ENCODE measurements at regions not wholly inside any gene's neighbourhood (a gene's known extent, or its start where the extent isn't known, plus 50 kb on each side); places are given as distances from the start of the nearest gene placed in this dataset.

DNA sequence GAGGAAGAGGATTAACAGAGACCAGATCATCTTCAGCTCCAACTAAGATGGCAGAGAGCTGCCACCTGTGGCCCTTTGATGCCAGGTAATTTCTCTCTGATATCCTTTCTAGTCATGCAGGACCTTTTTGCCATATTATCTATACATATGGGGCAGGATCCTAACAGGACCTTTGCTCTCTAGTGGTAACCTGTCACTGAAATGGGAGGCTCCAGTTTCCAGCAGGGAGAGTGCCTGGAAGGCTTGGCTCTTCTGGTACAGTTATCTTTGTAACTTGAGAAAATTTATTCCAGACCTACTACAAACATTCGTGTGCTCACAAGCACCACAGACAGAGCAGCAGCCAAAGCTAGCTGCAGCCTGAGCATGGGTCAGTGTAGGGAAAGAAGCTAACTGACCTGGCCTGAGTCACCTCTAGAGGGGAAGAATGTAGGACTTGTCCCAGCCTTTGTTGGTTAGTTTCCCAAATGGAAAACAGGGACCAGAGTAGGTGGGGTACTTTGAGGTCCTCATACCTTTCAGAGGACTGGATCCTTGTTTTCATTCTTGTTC lies 86.5 kb upstream of the MACF1 start:
- no peak for DNase-seq (ENCODE audit: extremely low spot score)
- TF ChIP-seq SP1 (IDR thresholded peaks at IDR 0.05), result no peak
- no peak for TF ChIP-seq FOXA1 (IDR thresholded peaks at IDR 0.05)
- TF ChIP-seq LEF1 (IDR thresholded peaks at IDR 0.05; ENCODE audit: borderline replicate concordance), result no peak
- ChIA-PET POLR2A (interaction anchor here (1.0 kb wide), 1 partner anchor 11 kb away, joined by 3 read pairs; no protein-coding TSS in a partner anchor), CTCF (interaction anchor here (1.5 kb wide), 1 partner anchor 74 kb away, joined by 6 read pairs; no protein-coding TSS in a partner anchor)

DNA sequence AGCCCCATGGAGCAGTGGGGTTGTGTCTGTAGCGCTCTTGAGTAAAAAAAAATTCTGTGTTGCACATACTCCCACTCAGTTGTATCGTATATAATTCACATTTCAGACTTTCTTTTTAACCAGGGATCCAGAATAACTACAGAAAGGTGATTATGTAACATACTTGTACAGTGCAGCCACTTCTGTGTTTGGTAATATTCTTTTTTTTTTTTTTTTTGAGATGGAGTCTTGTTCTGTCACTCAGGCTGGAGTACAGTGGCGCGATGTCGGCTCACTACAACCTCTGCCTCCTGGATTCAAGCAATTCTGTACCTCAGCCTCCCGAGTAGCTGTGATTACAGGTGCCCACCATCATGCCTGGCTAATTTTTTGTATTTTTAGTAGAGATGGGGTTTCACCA lies 82.4 kb upstream of the MACF1 start:
- TF ChIP-seq ZNF384 (IDR thresholded peaks at IDR 0.05), result no peak
- no peak for TF ChIP-seq FOXA1 (IDR thresholded peaks at IDR 0.05)
- no peak for TF ChIP-seq L3MBTL2 (conservative IDR thresholded peaks at IDR 0.05)
- TF ChIP-seq ARNT (IDR thresholded peaks at IDR 0.05), result no peak
- POLR2A ChIA-PET, result no interaction called here
- CTCF ChIA-PET, result no interaction called here
- no peak for DNase-seq (ENCODE audit: extremely low spot score)

DNA sequence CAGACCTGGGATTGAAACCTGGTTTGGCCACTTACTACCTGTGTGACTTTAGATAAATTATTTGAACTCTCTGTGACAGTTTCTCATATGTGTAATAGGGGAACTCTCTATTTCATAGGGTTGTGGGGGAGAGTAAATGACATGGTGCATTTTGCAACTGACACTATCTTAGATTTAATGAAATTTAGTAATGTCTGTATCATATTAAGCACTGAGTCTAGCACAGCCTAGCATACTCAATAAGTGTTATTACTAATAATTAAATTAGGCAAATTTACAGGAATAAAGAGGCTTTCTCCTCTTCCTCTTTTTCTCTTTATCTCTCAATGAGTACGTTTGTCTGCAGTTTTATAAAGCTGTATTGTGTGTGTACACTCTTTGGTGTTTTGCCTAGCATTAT lies 80.2 kb upstream of the MACF1 start:
- ChIA-PET POLR2A (no interaction called here), CTCF (interaction anchor here (0.6 kb wide), 1 partner anchor 367 kb away, joined by 3 read pairs; the partner anchor contains the start of gene BMP8A)
- DNase-seq (ENCODE audit: extremely low spot score), result no peak
- TF ChIP-seq FOXK2 (IDR thresholded peaks at IDR 0.05) (no peak), ARNT (IDR thresholded peaks at IDR 0.05) (no peak), CTBP1 (IDR thresholded peaks at IDR 0.05; ENCODE audit: borderline replicate concordance) (no peak), ELF4 (IDR thresholded peaks at IDR 0.05) (no peak)
- TF ChIP-seq, protein P1, sequence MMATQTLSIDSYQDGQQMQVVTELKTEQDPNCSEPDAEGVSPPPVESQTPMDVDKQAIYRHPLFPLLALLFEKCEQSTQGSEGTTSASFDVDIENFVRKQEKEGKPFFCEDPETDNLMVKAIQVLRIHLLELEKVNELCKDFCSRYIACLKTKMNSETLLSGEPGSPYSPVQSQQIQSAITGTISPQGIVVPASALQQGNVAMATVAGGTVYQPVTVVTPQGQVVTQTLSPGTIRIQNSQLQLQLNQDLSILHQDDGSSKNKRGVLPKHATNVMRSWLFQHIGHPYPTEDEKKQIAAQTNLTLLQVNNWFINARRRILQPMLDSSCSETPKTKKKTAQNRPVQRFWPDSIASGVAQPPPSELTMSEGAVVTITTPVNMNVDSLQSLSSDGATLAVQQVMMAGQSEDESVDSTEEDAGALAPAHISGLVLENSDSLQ (IDR thresholded peaks at IDR 0.05), result no peak

DNA sequence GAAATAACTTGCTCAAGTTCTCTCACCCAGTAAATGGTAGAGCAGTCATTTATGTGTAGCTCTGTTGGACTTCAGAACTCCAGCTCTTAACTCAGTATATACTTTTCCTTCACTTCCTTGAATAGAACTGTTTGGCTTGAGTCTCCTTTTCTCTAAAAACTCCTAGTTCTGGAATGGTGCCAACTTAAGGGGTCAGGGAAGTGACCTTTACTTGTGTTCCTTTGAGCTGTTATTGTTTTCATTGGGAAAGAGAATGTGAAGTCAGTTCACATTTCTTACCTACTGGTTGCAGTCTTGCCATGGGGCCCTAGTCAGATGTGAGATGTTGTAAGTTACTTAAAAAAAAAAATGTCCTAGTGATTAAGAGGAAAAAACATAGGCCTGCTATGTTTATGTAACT lies 77.0 kb upstream of the MACF1 start:
- TF ChIP-seq NFRKB (IDR thresholded peaks at IDR 0.05) (no peak), ZNF384 (IDR thresholded peaks at IDR 0.05) (no peak), SUZ12 (IDR thresholded peaks at IDR 0.05) (no peak), FOXA1 (IDR thresholded peaks at IDR 0.05) (no peak), TARDBP (IDR thresholded peaks at IDR 0.05) (no peak)
- DNase-seq (ENCODE audit: extremely low spot score), result no peak
- POLR2A ChIA-PET, result interaction anchor here (1.0 kb wide), 1 partner anchor 22 kb away, joined by 4 read pairs; no protein-coding TSS in a partner anchor
- CTCF ChIA-PET, result interaction anchor here (0.7 to 1.6 kb wide), 5 partner anchors 15 to 411 kb away, joined by 3 to 5 read pairs (median 5); partner anchors contain the start of gene MACF1

DNA sequence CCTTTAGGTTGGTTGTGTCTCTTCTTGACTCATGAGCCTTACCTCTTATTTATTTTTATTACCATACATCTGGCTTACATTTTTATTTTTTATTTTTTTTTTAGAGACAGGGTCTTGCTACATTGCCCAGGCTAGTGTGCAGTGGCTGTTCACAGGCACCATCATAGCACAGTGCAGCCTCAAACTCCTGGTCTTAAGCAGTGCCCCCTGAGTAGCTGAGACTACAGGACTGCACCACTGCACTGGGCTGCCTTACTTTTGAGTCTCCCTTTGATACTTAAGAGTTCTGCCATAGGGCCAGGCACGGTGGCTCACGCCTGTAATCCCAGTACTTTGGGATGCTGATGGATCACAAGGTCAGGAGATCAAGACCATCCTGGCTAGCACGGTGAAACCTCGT lies 76.4 kb upstream of the MACF1 start:
- DNase-seq (ENCODE audit: extremely low spot score), result no peak
- POLR2A ChIA-PET, result interaction anchor here (1.0 kb wide), 1 partner anchor 22 kb away, joined by 4 read pairs; no protein-coding TSS in a partner anchor
- CTCF ChIA-PET, result interaction anchor here (0.7 to 1.6 kb wide), 4 partner anchors 15 to 77 kb away, joined by 3 to 5 read pairs (median 4); partner anchors contain the start of gene MACF1
- TF ChIP-seq NFRKB (IDR thresholded peaks at IDR 0.05) (no peak), BHLHE40 (IDR thresholded peaks at IDR 0.05; ENCODE audit: borderline replicate concordance) (no peak), SP1 (IDR thresholded peaks at IDR 0.05) (no peak), L3MBTL2 (conservative IDR thresholded peaks at IDR 0.05) (no peak), ARNT (IDR thresholded peaks at IDR 0.05) (no peak), CTBP1 (IDR thresholded peaks at IDR 0.05; ENCODE audit: borderline replicate concordance) (no peak), FOXK2 (IDR thresholded peaks at IDR 0.05) (no peak), TARDBP (IDR thresholded peaks at IDR 0.05) (no peak)
- TF ChIP-seq, protein P1 (IDR thresholded peaks at IDR 0.05), result no peak

DNA sequence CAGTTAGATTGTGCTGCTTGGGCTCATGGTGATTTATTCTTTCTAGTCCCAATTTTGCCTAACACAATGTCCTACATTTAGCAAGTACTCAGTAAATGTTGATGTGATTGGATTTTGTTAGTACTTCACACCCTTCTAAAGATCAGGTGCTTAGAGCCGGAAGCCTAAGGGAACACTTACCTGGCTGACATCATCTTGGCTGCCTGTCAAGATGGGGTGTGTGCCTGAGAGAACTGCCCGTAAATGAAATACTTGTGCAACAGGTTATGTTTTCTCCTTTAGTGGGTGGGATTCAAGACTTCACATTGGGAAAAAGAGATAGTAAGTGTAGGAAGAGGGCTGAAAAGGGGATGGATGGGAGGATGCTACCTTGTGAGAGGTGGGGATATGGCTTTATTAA lies 75.5 kb upstream of the MACF1 start:
- TF ChIP-seq HDGF (IDR thresholded peaks at IDR 0.05; ENCODE audit: borderline replicate concordance) (no peak), SP1 (IDR thresholded peaks at IDR 0.05) (no peak), L3MBTL2 (conservative IDR thresholded peaks at IDR 0.05) (no peak), FOXM1 (IDR thresholded peaks at IDR 0.05; ENCODE audit: borderline replicate concordance) (no peak), ARNT (IDR thresholded peaks at IDR 0.05) (no peak), BHLHE40 (IDR thresholded peaks at IDR 0.05; ENCODE audit: borderline replicate concordance) (no peak), CTBP1 (IDR thresholded peaks at IDR 0.05; ENCODE audit: borderline replicate concordance) (no peak), NFRKB (IDR thresholded peaks at IDR 0.05) (no peak)
- no peak for DNase-seq (ENCODE audit: extremely low spot score)
- ChIA-PET CTCF (interaction anchor here (0.5 to 1.5 kb wide), 3 partner anchors 59 to 74 kb away, joined by 3 to 4 read pairs (median 4); no protein-coding TSS in a partner anchor), POLR2A (no interaction called here)

DNA sequence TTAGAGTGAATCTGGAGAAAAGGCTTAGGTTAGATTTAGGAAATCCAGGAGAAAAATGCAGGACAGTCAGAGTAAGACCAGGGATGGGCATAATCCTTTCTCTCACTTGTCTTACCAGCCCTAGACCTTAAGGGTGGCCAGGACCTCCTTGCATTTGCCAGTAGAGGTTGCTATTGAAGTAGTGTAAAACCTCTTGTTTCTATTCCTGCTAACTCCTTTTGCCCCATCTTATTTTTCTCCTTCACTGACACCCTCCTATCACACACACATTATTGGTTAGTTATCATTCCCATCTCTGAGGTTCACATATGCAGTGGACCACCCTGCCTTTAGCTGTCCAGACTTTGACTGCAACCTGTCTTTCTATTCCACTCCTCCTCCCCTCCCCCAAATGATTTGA lies 75.0 kb upstream of the MACF1 start:
- TF ChIP-seq FOXA1 (IDR thresholded peaks at IDR 0.05) (no peak), L3MBTL2 (conservative IDR thresholded peaks at IDR 0.05) (no peak), SP1 (IDR thresholded peaks at IDR 0.05) (no peak), ARNT (IDR thresholded peaks at IDR 0.05) (no peak), HDGF (IDR thresholded peaks at IDR 0.05; ENCODE audit: borderline replicate concordance) (no peak), SUZ12 (IDR thresholded peaks at IDR 0.05) (no peak), BHLHE40 (IDR thresholded peaks at IDR 0.05; ENCODE audit: borderline replicate concordance) (no peak), NFRKB (IDR thresholded peaks at IDR 0.05) (no peak), ELF4 (IDR thresholded peaks at IDR 0.05) (no peak), TARDBP (IDR thresholded peaks at IDR 0.05) (no peak), FOXM1 (IDR thresholded peaks at IDR 0.05; ENCODE audit: borderline replicate concordance) (no peak), LEF1 (IDR thresholded peaks at IDR 0.05; ENCODE audit: borderline replicate concordance) (no peak), ZNF384 (IDR thresholded peaks at IDR 0.05) (no peak), FOXK2 (IDR thresholded peaks at IDR 0.05) (no peak), CTBP1 (IDR thresholded peaks at IDR 0.05; ENCODE audit: borderline replicate concordance) (no peak)
- TF ChIP-seq, protein P1 (IDR thresholded peaks at IDR 0.05), result no peak
- ChIA-PET CTCF (interaction anchor here (0.5 to 1.5 kb wide), 2 partner anchors 58 to 74 kb away, joined by 3 to 4 read pairs; no protein-coding TSS in a partner anchor), POLR2A (no interaction called here)
- DNase-seq (ENCODE audit: extremely low spot score), result no peak
